SW480 (cell line): ENCODE measurements at regions not wholly inside any gene's neighbourhood (a gene's known extent, or its start where the extent isn't known, plus 50 kb on each side); places are given as distances from the start of the nearest gene placed in this dataset.
"Not testable (repeated sequence)": the region's sequence is repeated elsewhere in the genome, so short reads cannot be mapped to it uniquely, and the experiment has no call there.

Experiments
- DNase-seq: peaks from one replicate; pipeline ENCODE4 v3.0.0-alpha.2; 2016; ENCODE audit warnings: low spot score

DNA sequence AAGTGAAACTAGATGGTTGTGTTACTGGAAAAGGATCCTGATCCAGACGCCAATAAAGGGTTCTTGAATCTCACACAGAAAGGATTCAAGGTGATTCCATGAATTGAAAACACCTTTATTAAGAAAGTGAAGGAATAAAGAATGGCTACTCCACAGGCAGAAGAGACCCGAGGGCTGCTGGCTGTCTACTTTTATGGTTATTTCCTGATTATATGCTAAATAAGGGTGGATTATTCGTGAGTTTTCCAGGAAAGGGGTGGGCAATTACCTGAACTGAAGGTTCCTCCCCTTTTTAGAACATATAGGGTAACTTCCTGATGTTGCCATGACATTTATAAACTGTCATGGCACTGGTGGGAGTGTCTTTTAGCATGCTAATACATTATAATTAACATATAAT lies 50.9 kb upstream of the WARS2 start:
- no peak for DNase-seq

DNA sequence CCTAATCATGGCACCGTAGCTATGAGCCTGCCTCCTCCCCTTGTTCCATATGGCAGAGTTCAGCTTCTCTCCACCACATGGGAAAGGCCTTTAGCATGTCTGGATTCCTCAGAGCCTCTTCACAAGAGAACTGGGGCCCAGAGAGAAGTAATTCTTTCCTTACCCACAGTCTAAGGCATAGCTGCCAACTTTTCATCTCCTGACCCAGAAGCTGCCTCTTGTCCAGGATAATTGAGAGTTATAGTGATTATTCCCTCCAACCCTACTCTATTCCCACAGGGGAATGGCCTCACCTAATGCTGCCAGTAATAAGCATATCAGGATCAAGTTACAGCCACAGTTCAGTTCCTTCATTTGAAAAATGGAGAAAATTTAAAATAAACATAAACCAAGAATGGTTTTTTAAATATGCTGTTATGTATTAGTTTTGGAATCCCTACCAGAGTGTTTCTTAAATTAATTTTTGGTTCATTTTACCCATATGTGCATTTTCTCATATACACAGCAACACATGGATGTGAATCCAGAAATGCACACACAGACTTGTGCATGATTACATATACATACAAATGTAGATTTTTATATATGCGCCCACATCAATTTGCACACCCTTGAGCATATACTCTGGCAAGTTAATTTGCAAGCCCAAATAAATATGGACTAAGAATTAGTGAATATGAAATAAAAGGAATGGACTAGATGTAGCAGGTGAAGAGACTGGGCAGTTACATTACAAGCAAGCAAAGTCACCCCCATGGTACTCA lies 63.9 kb upstream of the WARS2 start:
- DNase-seq = no peak

- DNase-seq = no peak
These were observed 64.5 kb upstream of the WARS2 start for GRCh38 chr1:119204961-119205357.

DNA sequence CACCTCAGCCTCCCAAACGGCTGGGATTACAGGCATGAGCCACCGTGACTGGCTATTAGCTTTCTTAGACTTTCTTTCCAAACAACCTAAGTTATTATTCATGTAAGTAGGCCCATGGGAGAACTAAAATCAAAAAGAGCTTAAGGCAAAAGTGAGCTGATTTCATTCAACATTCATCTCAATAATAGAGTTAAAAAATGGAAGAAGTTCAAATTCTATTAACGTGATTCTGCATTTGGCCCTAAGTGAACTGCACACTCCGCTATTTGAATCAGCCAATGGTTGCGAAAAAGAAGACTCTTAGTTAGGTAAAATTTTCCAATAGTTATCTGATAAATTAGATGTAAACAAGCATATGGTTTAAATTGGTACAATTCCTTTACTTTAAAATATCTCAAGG lies 68.6 kb upstream of the WARS2 start:
- DNase-seq = no peak

DNA sequence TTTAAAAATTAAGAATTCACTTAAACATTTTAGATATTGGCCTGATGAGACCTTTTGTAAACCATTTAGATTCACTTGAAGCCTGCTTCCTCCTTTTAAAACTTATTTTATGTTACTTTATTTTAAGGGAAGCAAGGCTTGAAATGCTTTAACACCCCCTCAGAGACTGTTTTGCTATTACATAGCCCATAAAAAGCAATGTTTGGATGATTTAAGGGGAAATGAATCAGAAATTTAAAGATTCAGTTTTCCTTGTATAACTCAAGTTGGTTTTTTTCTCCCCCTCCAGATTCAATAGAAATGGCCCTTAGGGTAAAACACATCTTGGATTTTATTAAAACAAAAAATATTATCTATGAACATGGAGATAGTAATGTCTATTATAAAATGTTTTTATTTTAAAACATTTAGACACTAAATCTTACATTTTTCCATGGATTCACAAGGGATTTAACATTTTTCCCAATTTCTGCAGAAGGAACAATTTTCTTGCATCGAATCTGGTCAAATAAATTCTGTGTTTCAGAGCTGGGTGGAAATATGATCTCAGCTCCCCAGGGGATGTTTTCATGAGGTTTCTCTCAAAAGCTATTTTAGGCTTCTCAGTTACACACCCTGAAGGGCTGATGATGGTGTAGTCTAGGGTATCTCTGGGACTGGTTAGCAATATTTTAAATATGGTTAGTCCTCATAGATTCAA lies 69.3 kb upstream of the WARS2 start:
- DNase-seq = no peak

GRCh38 chr1:119210296-119210649 lies 69.8 kb upstream of the WARS2 start:
- DNase-seq = no peak

GRCh38 chr1:119213213-119213612 lies 72.8 kb upstream of the WARS2 start:
- DNase-seq = not testable (repeated sequence)

DNA sequence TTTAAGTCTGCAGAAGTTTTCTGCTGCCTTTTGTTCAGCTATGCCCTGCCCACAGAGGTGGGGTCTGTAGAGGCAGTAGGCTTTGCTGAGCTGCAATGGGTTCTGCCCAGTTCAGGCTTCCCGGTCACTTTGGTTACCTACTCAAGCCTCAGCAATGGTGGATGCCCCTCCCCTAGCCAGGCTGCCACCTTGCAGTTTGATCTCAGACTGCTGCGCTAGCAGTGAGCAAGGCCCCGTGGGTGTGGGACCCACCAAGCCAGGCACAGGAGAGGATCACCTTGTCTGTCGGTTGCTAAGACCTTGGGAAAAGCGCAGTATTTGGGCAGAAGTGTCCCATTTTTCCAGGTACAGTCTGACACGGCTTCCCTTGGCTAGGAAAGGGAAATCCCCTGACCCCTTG lies 74.5 kb upstream of the WARS2 start:
- not testable (repeated sequence) for DNase-seq

- no peak for DNase-seq
These were observed 76.9 kb upstream of the WARS2 start for GRCh38 chr1:119217309-119217828.

- no peak for DNase-seq
These were observed 79.3 kb upstream of the WARS2 start for GRCh38 chr1:119219711-119220110.

DNA sequence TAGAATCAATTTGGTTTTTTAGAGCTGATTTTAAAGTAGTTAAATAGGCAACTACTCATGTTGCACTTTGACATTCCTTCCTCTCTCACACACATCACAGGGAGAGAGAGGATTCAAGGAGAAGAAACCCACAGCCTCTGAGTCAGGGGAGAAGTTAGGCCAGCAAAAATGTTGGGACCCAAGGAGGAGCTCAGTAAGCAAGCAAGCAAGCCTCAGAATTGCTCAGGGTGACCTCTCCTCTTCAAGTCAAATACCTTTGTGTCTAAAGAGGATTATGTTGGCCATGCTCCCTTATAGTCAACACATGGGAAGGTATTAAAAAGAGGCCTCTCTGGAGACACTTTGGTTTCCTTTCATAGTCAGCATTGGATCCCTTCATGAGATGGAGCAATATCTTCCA lies 80.5 kb upstream of the WARS2 start:
- DNase-seq = no peak

GRCh38 chr1:119222271-119222670 lies 81.8 kb upstream of the WARS2 start:
- no peak for DNase-seq

DNA sequence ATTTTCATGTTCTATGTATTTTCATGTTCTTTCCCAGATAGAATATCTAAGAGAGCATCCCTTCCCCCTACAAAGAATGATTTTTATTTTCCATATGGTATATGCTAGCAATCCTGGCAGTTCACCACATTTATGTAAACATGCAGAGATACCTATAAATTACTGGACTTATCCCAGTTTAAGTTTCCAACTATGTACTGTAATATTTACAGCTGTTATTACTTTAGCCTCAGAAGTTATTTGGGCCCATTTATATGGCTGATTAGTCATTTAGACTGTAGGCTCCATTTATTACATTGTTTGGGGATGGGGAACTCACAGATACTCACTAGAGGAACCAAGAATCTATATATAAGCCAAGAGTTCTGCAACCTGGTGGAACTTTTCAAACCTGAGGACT lies 84.8 kb upstream of the WARS2 start:
- no peak for DNase-seq

- DNase-seq = no peak
These were observed 85.4 kb upstream of the WARS2 start for GRCh38 chr1:119225831-119226230.

GRCh38 chr1:119226321-119226720 lies 85.9 kb upstream of the WARS2 start:
- no peak for DNase-seq

DNA sequence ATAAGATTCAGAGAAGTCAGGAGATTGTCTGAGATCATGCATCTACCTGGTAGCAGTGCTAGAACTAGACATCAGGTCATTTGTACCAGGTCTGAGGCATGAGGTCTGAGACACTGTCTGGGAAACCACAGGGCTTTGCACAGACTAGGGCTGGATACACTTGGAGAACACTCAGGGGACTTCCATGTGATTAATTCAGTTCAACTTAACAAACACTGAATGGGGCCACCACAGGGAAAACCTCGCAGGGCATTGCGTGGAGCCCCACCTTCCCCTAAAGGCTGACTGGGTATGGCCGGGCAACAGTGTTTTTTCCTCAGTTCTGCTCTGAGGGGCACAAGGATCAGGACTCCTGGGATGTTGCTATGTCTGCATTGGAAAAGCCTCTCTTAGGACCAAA lies 86.5 kb upstream of the WARS2 start:
- no peak for DNase-seq

- DNase-seq = no peak
These were observed 87.0 kb upstream of the WARS2 start for GRCh38 chr1:119227456-119227855.

- peak; percentile 2 for DNase-seq
These were observed 88.1 kb upstream of the WARS2 start for GRCh38 chr1:119228335-119229080.

DNA sequence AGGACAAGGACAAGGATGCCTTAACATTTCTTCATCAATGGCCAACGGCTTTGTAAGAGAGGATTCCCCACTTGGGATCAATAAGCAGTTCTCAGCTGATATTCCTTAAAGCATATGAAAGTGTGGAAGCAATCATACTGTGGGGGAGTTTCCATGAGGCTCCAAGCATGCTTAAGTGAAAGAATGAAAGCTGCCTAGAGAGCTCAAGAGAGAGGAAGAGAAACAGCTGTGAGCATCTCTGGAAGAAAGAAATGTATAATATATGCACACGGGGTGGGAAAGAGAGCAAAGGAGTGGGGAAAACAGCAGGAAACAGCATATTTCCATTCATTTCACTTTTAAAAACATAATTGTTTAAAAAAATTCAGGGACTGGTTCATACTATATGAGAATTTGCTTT lies 94.7 kb upstream of the WARS2 start:
- no peak for DNase-seq

GRCh38 chr1:119245881-119246280 lies 105.4 kb upstream of the WARS2 start:
- no peak for DNase-seq

GRCh38 chr1:119249283-119249682 lies 108.8 kb upstream of the WARS2 start:
- no peak for DNase-seq

GRCh38 chr1:119250299-119250698 lies 109.8 kb upstream of the WARS2 start:
- no peak for DNase-seq

DNA sequence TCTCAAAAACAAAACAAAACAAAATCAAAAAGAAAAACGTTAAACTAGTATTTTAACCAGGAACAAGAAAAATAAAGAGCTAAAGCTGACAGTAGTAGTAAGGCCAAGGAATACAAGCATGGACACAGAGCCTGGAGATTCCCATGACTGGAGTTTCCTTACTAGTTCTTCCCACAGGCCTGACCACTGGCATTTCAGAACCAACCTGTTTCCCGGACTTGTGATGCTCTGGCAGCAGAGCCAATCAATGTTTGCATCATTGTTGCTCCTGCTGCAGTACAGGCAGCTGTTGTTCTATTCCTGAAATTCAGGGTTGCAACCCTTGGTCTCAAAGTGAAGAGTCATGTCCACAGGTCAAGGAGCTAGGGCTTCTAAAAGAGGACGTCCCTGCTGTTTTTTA lies 111.3 kb upstream of the WARS2 start:
- no peak for DNase-seq
